K562 (cell line): ENCODE measurements at regions not wholly inside any gene's neighbourhood (a gene's known extent, or its start where the extent isn't known, plus 50 kb on each side); places are given as distances from the start of the nearest gene placed in this dataset.

ENCODE experiments used
- EP300 ChIP-seq: IDR thresholded peaks from 2 replicates; pipeline ENCODE4 v1.6.1; 2012; ENCODE audit warnings: low read length, improper control_type of control experiment
- FOSL1 ChIP-seq: fragments of 200-800 bp; sonication (Bioruptor generic); conservative IDR thresholded peaks from 2 replicates; pipeline ENCODE4 v1.6.1; 2016; ENCODE audit warnings: missing genetic modification characterization, missing compliant biosample characterization
- HDAC1 ChIP-seq, 2 experiments: fragments of 450-650 bp; IDR thresholded peaks; 2 replicates each; pipeline ENCODE4 v1.6.1; 2016 to 2017; ENCODE audit warnings: inconsistent platforms in 1 of 2, mild to moderate bottlenecking in 1 of 2, moderate library complexity in 1 of 2
- MYNN ChIP-seq, 2 experiments: sonication (generic); formaldehyde crosslinking in 1 of 2; IDR thresholded peaks; 2 replicates each; pipeline versions ENCODE4 v1.5.0 to v1.6.1; 2016 to 2020; ENCODE audit warnings: antibody characterized with exemption in 1 of 2, missing genetic modification reagents in 1 of 2
- STAG1 ChIP-seq: sonication (generic); formaldehyde crosslinking; IDR thresholded peaks from 2 replicates; pipeline ENCODE4 v1.5.0; 2020; ENCODE audit warnings: missing genetic modification reagents, borderline replicate concordance
- ZBTB7A ChIP-seq: IDR thresholded peaks from 2 replicates; pipeline ENCODE4 v1.6.1; 2011; ENCODE audit warnings: low read depth, mild to moderate bottlenecking, low read length, moderate library complexity, borderline replicate concordance; ENCODE audit not compliant: control insufficient read depth
- ZNF12 ChIP-seq: sonication (generic); formaldehyde crosslinking; IDR thresholded peaks from 2 replicates; pipeline ENCODE4 v1.4.0; 2020; ENCODE audit warnings: mild to moderate bottlenecking, missing genetic modification reagents
- ZNF75A ChIP-seq: fragments of 450-650 bp; formaldehyde crosslinking; IDR thresholded peaks from 2 replicates; pipeline ENCODE4 v1.4.0; 2020; ENCODE audit warnings: mild to moderate bottlenecking
- TF ChIP-seq, protein P1 (sequence below), 3 experiments: IDR thresholded peaks in 2 of 3; conservative IDR thresholded peaks in 1 of 3; 2 replicates each; pipeline ENCODE4 v1.5.1; 2011 to 2012; ENCODE audit warnings: low read length in 3 of 3, mild to moderate bottlenecking in 3 of 3, control low read depth in 2 of 3, improper control_type of control experiment in 1 of 3, inconsistent platforms in 1 of 3, low read depth in 1 of 3, mixed read lengths in 1 of 3, moderate library complexity in 1 of 3; ENCODE audit not compliant: insufficient read depth in 2 of 3
- TF ChIP-seq, protein P2 (sequence below): fragments of 450-650 bp; IDR thresholded peaks from 2 replicates; pipeline ENCODE4 v1.6.1; 2018; ENCODE audit not compliant: partially characterized antibody

DNA sequence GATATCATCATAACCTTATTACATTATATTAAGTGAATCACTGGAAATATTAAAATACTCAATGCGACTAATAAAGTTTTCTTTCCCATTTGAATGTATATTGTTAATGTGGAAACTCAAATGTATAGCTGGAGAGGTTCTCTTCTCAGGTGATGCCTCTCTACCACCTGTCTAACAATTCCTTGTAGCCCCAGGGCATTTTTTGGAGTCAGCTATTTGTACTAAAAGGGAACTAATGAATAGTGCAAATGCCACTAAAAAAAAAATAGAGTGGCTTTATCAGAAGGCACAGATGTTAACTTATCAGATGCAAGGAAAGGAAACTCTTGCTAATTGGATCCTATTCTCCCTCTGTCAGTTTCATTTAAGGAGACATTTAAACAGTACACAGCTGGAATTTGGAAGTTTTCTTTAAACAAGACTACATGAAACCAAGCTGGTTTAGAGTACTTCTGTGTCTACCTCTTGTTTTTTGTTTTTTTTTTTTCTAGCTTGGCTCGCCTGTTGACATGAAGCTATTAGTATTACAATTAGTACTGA lies 897.0 kb upstream of the SLC35B3 start:
- TF ChIP-seq ZNF75A (CRISPR knock-in tag) = no peak
- TF ChIP-seq EP300 = no peak
- TF ChIP-seq, protein P1, sequence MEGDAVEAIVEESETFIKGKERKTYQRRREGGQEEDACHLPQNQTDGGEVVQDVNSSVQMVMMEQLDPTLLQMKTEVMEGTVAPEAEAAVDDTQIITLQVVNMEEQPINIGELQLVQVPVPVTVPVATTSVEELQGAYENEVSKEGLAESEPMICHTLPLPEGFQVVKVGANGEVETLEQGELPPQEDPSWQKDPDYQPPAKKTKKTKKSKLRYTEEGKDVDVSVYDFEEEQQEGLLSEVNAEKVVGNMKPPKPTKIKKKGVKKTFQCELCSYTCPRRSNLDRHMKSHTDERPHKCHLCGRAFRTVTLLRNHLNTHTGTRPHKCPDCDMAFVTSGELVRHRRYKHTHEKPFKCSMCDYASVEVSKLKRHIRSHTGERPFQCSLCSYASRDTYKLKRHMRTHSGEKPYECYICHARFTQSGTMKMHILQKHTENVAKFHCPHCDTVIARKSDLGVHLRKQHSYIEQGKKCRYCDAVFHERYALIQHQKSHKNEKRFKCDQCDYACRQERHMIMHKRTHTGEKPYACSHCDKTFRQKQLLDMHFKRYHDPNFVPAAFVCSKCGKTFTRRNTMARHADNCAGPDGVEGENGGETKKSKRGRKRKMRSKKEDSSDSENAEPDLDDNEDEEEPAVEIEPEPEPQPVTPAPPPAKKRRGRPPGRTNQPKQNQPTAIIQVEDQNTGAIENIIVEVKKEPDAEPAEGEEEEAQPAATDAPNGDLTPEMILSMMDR (IDR thresholded peaks at IDR 0.05 in 2 of 3, conservative IDR thresholded peaks at IDR 0.05 in 1 of 3; ENCODE audit: insufficient read depth in 2 of 3, low read depth in 1 of 3, low read length in 3 of 3) = no peak
- no peak for TF ChIP-seq MYNN (IDR thresholded peaks at IDR 0.05)
- no peak for TF ChIP-seq MYNN (CRISPR knock-in tag; IDR thresholded peaks at IDR 0.05)
- no peak for TF ChIP-seq FOSL1 (tag)
- no peak for TF ChIP-seq ZBTB7A
- TF ChIP-seq HDAC1 (IDR thresholded peaks at IDR 0.05) = no peak
- TF ChIP-seq STAG1 (CRISPR knock-in tag) = no peak
- TF ChIP-seq, protein P2, sequence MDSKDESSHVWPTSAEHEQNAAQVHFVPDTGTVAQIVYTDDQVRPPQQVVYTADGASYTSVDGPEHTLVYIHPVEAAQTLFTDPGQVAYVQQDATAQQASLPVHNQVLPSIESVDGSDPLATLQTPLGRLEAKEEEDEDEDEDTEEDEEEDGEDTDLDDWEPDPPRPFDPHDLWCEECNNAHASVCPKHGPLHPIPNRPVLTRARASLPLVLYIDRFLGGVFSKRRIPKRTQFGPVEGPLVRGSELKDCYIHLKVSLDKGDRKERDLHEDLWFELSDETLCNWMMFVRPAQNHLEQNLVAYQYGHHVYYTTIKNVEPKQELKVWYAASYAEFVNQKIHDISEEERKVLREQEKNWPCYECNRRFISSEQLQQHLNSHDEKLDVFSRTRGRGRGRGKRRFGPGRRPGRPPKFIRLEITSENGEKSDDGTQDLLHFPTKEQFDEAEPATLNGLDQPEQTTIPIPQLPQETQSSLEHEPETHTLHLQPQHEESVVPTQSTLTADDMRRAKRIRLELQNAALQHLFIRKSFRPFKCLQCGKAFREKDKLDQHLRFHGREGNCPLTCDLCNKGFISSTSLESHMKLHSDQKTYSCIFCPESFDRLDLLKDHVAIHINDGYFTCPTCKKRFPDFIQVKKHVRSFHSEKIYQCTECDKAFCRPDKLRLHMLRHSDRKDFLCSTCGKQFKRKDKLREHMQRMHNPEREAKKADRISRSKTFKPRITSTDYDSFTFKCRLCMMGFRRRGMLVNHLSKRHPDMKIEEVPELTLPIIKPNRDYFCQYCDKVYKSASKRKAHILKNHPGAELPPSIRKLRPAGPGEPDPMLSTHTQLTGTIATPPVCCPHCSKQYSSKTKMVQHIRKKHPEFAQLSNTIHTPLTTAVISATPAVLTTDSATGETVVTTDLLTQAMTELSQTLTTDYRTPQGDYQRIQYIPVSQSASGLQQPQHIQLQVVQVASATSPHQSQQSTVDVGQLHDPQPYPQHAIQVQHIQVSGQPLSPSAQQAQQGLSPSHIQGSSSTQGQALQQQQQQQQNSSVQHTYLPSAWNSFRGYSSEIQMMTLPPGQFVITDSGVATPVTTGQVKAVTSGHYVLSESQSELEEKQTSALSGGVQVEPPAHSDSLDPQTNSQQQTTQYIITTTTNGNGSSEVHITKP = no peak
- no peak for TF ChIP-seq ZNF12 (CRISPR knock-in tag)
